ENCODE measurements at regions not wholly inside any gene's neighbourhood (a gene's known extent, or its start where the extent isn't known, plus 50 kb on each side); places are given as distances from the start of the nearest gene placed in this dataset.

DNA sequence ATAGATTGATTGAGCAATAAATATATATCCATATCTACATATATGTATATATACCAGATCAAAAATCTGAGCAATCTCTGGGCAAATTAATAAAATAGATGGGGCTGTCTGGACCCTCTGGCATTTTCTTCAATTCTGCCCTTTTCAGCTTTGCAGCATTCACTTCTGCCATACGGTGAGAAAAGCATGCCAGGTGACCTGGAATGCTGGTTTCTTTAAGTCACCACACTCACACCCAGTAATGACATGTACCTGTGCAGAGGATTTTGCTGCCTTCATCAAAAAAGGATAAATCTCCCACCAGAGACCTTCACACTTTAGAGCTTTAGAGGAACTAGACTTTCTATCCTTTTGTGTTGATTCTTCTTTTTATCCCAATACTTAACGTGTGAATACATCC is 223.2 kb upstream of the NFIA start:
- TF ChIP-seq, protein P1, sequence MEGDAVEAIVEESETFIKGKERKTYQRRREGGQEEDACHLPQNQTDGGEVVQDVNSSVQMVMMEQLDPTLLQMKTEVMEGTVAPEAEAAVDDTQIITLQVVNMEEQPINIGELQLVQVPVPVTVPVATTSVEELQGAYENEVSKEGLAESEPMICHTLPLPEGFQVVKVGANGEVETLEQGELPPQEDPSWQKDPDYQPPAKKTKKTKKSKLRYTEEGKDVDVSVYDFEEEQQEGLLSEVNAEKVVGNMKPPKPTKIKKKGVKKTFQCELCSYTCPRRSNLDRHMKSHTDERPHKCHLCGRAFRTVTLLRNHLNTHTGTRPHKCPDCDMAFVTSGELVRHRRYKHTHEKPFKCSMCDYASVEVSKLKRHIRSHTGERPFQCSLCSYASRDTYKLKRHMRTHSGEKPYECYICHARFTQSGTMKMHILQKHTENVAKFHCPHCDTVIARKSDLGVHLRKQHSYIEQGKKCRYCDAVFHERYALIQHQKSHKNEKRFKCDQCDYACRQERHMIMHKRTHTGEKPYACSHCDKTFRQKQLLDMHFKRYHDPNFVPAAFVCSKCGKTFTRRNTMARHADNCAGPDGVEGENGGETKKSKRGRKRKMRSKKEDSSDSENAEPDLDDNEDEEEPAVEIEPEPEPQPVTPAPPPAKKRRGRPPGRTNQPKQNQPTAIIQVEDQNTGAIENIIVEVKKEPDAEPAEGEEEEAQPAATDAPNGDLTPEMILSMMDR (IDR thresholded peaks at IDR 0.05) = no peak
- TF ChIP-seq POLR2A (IDR thresholded peaks at IDR 0.05) = no peak

Data from tibial nerve (tissue), 3 donors.